T1000 (cell line): ENCODE measurements at regions not wholly inside any gene's neighbourhood (a gene's known extent, or its start where the extent isn't known, plus 50 kb on each side); places are given as distances from the start of the nearest gene placed in this dataset.
"Not testable (repeated sequence)": the region's sequence is repeated elsewhere in the genome, so short reads cannot be mapped to it uniquely, and the experiment has no call there.

Experiments used
- DNase-seq: peaks from one replicate; lab custom pipeline; 2025; ENCODE audit warnings: mixed read lengths; lab: John Stamatoyannopoulos, UW

DNA sequence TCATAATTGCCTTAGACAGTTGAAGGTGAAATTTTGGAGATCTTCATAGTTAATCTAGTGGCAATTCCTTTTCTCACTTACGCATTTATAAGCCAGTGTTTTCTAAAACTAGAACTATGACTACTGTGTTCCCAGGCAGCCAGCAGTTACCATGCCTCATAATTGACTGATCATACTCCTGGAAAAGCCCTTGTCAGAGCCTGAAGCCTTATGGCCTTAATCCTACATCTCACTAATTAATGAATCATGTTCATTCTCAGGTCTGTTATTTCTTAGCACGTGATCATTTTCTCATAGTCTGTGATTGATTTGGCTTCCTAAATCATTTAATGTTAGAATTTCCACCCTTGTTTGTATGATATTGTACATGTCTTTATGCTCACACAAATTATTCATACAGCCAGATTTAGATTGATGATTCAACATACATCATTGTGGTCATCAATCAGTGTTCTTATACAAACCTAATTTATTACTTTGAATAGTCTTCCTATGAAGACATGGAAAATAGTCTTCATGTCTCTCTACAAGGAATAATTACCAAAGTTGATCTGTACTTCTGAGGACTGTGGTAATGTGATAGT lies 132.6 kb upstream of the ASCC3 start:
- no peak for DNase-seq

DNA sequence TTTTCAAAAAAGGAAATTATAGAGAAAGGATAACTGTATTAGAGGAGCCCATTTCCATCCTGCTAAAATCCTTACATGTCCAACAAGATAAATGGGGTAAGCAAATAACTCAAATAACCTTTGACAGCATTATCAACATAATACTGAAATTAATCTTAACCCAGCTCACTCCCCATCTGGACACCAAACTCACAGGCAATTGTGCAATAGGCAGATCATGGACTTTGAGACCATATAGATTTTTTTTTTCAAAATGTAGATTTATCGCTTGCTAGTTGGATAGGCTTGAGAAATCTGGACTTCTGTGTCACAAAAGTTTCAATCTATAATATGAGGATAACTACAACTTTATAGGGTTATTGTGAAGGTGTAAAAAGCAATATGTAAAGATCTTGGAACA lies 134.4 kb upstream of the ASCC3 start:
- no peak for DNase-seq

DNA sequence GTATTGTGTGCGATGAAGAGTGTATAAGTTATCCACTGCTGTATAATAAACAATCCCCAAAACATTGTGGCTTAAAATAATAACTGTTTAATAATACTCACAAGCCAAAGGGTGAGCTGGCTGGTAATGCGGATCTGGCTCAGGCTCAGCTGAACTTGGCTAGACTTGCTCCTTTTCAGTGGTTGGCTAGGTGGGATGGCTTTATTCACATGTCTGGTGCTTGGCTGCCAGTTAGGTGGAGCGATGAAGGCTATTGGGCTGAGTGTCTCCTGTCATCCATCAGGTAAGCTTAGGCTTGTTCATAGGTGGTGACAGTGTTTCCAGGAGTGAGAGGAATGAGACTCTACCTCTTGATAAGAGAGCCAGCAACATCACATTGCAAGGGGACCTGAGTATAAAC lies 135.0 kb upstream of the ASCC3 start:
- no peak for DNase-seq

GRCh38 chr6:101018157-101018556 lies 137.0 kb upstream of the ASCC3 start:
- no peak for DNase-seq

GRCh38 chr6:101021504-101021903 lies 140.4 kb upstream of the ASCC3 start:
- no peak for DNase-seq

- DNase-seq, result no peak
Observed at GRCh38 chr6:101042966-101043365, 161.8 kb upstream of the ASCC3 start.

DNA sequence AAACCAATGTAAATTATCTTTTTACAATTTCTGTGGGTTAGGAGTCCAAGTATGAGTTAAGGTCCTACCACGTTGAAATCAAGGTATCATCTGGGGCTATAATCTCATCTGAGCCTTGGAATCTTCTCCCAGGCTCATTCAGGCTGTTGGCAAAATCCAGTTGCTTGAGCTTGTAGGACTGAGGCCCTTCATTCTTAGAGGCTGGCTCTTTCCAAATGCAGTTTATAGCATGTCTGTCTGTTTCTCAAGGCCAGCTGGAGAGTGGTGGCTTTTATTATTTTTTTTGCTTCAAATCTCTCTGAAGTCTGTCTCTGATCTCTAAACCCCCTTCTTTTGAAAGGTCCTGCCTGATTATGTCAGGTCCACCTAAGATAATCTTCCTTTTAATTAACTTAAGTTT lies 177.2 kb upstream of the ASCC3 start:
- no peak for DNase-seq

DNA sequence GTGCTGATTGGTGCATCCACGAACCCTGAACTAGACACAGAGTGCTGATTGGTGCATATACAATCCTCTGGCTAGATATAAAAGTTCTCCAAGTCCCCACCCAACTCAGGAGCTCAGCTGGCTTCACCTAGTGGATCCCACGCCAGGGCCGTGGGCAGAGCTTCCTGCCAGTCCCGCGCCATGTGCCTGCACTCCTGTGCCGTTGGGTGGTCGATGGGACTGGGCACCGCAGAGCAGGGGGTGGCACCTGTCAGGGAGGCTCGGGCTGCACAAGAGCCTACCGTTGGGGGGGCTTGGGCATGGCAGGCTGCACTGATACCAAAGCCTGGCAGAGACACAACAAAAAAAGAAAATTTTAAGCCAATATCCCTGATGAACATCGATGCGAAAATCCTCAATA lies 185.4 kb upstream of the ASCC3 start:
- no peak for DNase-seq

GRCh38 chr6:101069191-101069795 lies 188.2 kb upstream of the ASCC3 start:
- DNase-seq, result no peak

DNA sequence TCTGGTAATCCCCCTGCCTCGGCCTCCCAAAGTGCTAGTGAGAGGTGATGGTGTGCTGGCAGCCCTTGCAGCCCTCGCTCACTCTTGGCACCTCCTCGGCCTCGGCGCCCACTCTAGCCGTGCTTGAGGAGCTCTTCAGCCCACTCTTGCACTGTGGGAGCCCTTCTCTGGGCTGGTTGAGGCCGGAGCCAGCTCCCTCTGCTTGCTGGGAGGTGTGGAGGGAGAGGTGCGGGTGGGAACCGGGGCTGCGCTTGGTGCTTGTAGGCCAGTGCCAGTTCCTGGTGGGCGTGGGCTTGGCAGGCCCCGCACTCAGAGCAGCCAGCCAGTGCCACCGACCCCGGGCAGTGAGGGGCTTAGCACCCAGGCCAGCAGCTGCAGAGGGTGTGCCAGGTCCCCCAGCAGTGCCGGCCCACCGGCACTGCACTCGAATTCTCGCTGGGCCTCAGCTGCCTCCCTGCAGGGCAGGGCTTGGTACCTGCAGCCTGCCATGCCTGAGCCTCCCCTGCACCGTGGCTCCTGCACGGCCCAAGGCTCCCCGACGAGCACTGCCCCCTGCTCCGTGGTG lies 189.0 kb upstream of the ASCC3 start:
- no peak for DNase-seq

- no peak for DNase-seq
Observed at GRCh38 chr6:101077344-101077743, 196.2 kb upstream of the ASCC3 start.

DNA sequence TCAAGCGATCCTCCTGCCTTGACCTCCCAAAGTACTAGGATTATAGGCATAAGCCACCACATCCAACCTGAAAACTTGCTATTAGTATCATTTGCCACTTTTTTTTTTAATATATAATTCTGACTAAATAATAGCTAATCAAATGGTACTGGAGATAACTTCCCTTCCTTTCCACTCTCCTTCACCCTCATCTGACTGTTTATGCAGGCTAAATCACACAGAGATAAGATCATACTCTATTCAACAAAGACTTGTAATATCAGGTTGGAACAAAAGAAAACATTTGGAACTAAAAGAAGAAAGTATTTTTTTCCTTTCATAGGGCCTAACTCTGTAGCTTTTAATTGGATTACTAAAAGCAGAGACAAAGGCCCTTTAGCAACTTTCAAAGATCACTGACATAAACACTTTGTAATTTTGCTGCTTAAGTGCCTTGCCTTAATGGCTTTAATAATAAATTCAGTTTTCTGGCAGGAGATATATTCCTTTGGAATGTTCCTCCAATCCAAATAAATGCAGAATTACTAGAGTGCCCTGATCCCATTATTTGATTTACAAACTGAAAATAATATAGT lies 198.7 kb upstream of the ASCC3 start:
- DNase-seq, result no peak

- no peak for DNase-seq
Observed at GRCh38 chr6:101080597-101080996, 199.5 kb upstream of the ASCC3 start.

DNA sequence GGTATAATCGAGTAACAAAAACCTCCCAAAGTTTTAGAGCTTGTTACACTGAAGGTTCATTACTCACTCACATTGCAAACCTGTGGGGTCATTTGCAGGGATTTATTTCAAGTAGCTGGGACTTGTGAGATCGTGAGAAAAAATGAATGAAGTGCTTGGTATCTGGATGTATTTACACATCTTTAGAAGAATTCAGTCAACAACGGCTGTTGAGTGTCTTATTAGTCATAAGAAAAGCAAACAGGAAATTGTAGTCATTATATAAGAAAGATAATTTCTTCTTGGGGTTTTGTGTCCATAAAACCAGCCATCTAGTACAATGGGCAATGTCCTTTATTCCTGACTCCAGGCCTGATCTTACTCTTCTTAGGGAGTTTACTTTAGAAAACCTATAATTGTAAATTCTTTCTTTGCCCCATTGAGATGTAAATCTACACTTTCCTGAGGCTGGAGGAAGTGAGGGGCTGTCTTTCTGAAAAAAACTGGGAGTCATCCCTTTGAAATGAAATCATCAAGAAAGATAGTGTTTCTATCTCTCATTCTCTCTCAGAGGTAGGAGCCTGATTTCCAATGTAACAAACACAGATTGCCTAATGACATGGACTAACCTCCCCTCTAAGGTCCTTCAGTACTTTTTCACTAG lies 202.5 kb upstream of the ASCC3 start:
- DNase-seq, result no peak

DNA sequence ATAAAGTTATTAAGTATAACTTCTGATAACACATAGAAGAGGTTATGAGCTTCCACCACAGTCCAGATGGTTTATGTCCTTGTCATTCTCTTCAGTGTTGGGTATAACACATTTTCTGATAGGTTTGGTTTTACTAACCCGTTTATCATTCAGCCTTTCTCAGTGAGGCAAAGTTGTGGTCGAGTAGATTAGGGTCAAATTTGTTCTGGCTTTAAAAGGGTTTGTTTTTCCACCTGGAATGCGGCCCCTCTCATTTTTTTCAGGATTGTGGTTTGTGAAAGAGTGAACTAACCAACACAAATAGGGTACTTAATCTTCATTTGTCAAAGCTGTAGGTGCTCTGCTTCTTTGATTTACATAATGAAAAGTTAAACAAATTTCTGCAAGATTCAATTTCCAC lies 204.2 kb upstream of the ASCC3 start:
- no peak for DNase-seq

DNA sequence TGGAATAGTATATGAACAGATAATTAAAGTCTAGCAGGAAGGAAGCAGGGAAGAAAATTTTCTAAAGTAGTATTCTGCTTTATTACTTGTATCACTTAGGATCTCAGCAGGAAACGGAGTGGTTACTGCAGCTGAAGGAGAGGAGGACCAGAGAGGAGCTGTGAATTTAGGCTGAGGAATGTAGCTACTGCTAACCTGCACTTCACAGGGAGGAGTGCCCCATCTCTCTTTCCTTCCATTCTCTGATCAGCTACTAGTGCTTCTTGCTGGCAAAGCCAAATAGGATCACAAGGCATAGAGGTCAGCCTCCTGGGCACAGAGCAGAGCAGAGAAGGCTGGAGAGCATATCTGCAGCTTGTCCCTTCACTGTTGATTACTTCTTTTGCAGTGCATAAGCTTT lies 205.3 kb upstream of the ASCC3 start:
- DNase-seq, result no peak

- DNase-seq, result no peak
Observed at GRCh38 chr6:101088594-101088993, 207.5 kb upstream of the ASCC3 start.

GRCh38 chr6:101089640-101090039 lies 208.5 kb upstream of the ASCC3 start:
- no peak for DNase-seq

GRCh38 chr6:101090281-101090680 lies 209.2 kb upstream of the ASCC3 start:
- DNase-seq, result no peak

GRCh38 chr6:101098605-101099004 lies 217.5 kb upstream of the ASCC3 start:
- not testable (repeated sequence) for DNase-seq

- no peak for DNase-seq
Observed at GRCh38 chr6:101102702-101103101, 221.6 kb upstream of the ASCC3 start.

DNA sequence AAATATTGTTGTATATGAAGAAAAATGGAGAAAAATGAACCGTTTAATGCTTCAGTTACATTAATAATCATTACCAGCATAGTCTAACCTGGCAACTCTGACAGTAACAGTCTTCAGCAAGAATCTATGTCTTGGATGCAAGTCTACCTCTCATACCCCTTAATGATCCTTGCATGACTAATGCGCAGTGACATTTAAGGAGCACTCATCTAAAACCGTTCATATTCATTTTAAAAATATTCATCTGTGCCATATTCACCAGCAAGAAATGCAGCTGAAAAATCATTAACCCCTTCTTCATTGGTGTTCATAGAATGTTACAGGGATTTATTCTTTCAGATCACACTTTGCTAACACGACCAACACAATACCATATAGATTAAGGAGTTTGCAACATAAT lies 227.2 kb upstream of the ASCC3 start:
- DNase-seq, result no peak

DNA sequence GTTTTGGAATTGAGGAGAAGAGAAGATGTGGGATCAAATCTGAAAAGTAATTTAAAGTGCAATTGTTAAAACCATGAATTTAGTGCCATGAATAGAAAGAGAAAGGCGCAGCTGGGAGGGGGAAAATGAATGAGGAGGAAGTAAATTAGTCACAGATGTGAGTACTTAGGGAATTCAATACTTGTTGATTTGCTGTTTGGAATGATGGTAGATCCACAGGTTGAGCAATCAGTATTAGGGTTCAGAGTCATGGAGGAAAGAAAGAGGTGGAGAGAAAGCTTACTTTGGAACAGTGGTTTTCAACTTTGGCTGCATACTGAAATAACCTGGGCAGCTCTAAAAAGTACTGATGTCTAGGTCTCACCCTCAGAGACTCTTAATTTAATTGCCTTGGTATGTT lies 229.7 kb upstream of the ASCC3 start:
- DNase-seq, result no peak
